DOHH2 (cell line): ENCODE measurements at regions not wholly inside any gene's neighbourhood (a gene's known extent, or its start where the extent isn't known, plus 50 kb on each side); places are given as distances from the start of the nearest gene placed in this dataset.

Experiments
- H3F3A ChIP-seq: fragments of 200-600 bp; sonication (generic), shearing (Covaris generic); 2 replicates; pipeline ENCODE4 v1.6.0; 2016; ENCODE audit warnings: antibody characterized with exemption, mild to moderate bottlenecking; ENCODE audit not compliant: control insufficient read depth, insufficient read depth
- H3K27ac ChIP-seq: fragments of 200-600 bp; sonication (generic); 2 replicates; pipeline ENCODE4 v1.5.1; 2014; ENCODE audit warnings: low read depth, mild to moderate bottlenecking, low read length, moderate library complexity
- H3K27me3 ChIP-seq: fragments of 200-600 bp; sonication (generic); 2 replicates; pipeline ENCODE4 v1.6.1; 2014; ENCODE audit warnings: mild to moderate bottlenecking, low read length, mixed read lengths; ENCODE audit not compliant: control insufficient read depth
- H3K36me3 ChIP-seq: fragments of 200-600 bp; sonication (generic); 2 replicates; pipeline ENCODE4 v1.6.1; 2014; ENCODE audit warnings: mild to moderate bottlenecking, low read length, moderate library complexity, mixed read lengths; ENCODE audit not compliant: control insufficient read depth
- H3K4me1 ChIP-seq: fragments of 200-600 bp; sonication (generic); 2 replicates; pipeline ENCODE4 v1.6.1; 2014; ENCODE audit warnings: mild to moderate bottlenecking, low read length, mixed read lengths; ENCODE audit not compliant: control insufficient read depth
- H3K4me2 ChIP-seq: fragments of 200-600 bp; sonication (generic); 2 replicates; pipeline ENCODE4 v1.6.0; 2014; ENCODE audit warnings: mild to moderate bottlenecking, low read length, moderate library complexity
- H3K4me3 ChIP-seq: fragments of 200-600 bp; sonication (generic); 2 replicates; pipeline ENCODE4 v1.5.1; 2014; ENCODE audit warnings: mild to moderate bottlenecking, low read length, mixed read lengths
- H3K79me2 ChIP-seq: fragments of 200-600 bp; sonication (generic); 2 replicates; pipeline ENCODE4 v1.6.1; 2014; ENCODE audit warnings: mild to moderate bottlenecking, low read length, mixed read lengths; ENCODE audit not compliant: control insufficient read depth
- H3K9me2 ChIP-seq: fragments of 200-600 bp; sonication (generic); replicated peaks from 2 replicates; pipeline ENCODE4 v1.6.1; 2014; ENCODE audit warnings: mild to moderate bottlenecking, low read length, mixed read lengths; ENCODE audit not compliant: control insufficient read depth
- H3K9me3 ChIP-seq: fragments of 200-600 bp; sonication (generic); 2 replicates; pipeline ENCODE4 v1.6.1; 2014; ENCODE audit warnings: antibody characterized with exemption, low read length, mixed read lengths; ENCODE audit not compliant: control insufficient read depth, insufficient read depth
- H4K20me1 ChIP-seq: fragments of 200-600 bp; sonication (generic); 2 replicates; pipeline ENCODE4 v1.6.0; 2014; ENCODE audit warnings: low read depth, mild to moderate bottlenecking, antibody characterized with exemption, low read length, moderate library complexity; ENCODE audit not compliant: control insufficient read depth, insufficient read depth
- CTCF ChIP-seq: fragments of 200-600 bp; sonication (generic); IDR thresholded peaks from one replicate; pipeline ENCODE4 v1.5.1; 2014; ENCODE audit warnings: antibody characterized with exemption, mild to moderate bottlenecking, low read depth, low read length; ENCODE audit not compliant: poor library complexity, severe bottlenecking
- EZH2phosphoT487 ChIP-seq: fragments of 200-600 bp; sonication (generic); IDR thresholded peaks from 2 replicates; pipeline ENCODE4 v1.6.1; 2017; ENCODE audit warnings: borderline replicate concordance, mild to moderate bottlenecking, antibody characterized with exemption, low read length, moderate library complexity, mixed read lengths

GRCh38 chr6:153523390-153523789, 392.3 kb upstream of the RGS17 start:
- Histone ChIP-seq H3K4me3 (no peak overlapping the region), H3K27ac (no peak overlapping the region), H4K20me1 (no peaks in the 10 kb centered on the region), H3K9me3 (no peaks in the 10 kb centered on the region), H3K79me2 (no peaks in the 10 kb centered on the region), H3K36me3 (no peaks in the 10 kb centered on the region), H3K4me1 (no peaks in the 10 kb centered on the region), H3F3A (no peaks in the 10 kb centered on the region), H3K9me2 (no peaks in the 10 kb centered on the region), H3K27me3 (no peaks in the 10 kb centered on the region), H3K4me2 (no peak overlapping the region)
- TF ChIP-seq EZH2phosphoT487 = no peak
- no peak for TF ChIP-seq CTCF

GRCh38 chr6:153511896-153512496, 380.9 kb upstream of the RGS17 start:
- no peaks in the 10 kb centered on the region for H4K20me1 ChIP-seq
- no peaks in the 10 kb centered on the region; the same call in 1 of the 2 replicates for H3F3A ChIP-seq
- H3K9me3 ChIP-seq = no peaks in the 10 kb centered on the region
- no peaks in the 10 kb centered on the region for H3K9me2 ChIP-seq
- peak overlapping the region; percentile 48 for H3K4me2 ChIP-seq
- H3K36me3 ChIP-seq = no peaks in the 10 kb centered on the region
- no peak overlapping the region for H3K27ac ChIP-seq
- no peaks in the 10 kb centered on the region for H3K79me2 ChIP-seq
- H3K4me3 ChIP-seq = no peak overlapping the region
- TF ChIP-seq CTCF (peak; percentile 64), EZH2phosphoT487 (no peak)
- H3K27me3 ChIP-seq = no peaks in the 10 kb centered on the region
- peaks cover 6% of the 10 kb centered on the region for H3K4me1 ChIP-seq

- TF ChIP-seq EZH2phosphoT487 = no peak
- peak; percentile 27 for TF ChIP-seq CTCF
- no peaks in the 10 kb centered on the region for H3K9me2 ChIP-seq
Measured at GRCh38 chr6:153503810-153504209, 372.7 kb upstream of the RGS17 start.

More at GRCh38 chr6:153503810-153504209, 372.7 kb upstream of the RGS17 start:
- Histone ChIP-seq H3K4me1 (no peaks in the 10 kb centered on the region), H3K36me3 (no peaks in the 10 kb centered on the region), H3K4me3 (no peak overlapping the region), H3K79me2 (no peaks in the 10 kb centered on the region), H3K27ac (no peak overlapping the region), H3F3A (no peaks in the 10 kb centered on the region), H4K20me1 (no peaks in the 10 kb centered on the region), H3K9me3 (no peaks in the 10 kb centered on the region), H3K4me2 (no peak overlapping the region), H3K27me3 (no peaks in the 10 kb centered on the region)
